PC-3 (cell line): ENCODE measurements at regions not wholly inside any gene's neighbourhood (a gene's known extent, or its start where the extent isn't known, plus 50 kb on each side); places are given as distances from the start of the nearest gene placed in this dataset.

Source experiments
- EZH2 ChIP-seq: fragments of 300-600 bp; sonication (generic); IDR thresholded peaks from one replicate; pipeline ENCODE4 v1.6.1; 2017; ENCODE audit warnings: antibody characterized with exemption, mild to moderate bottlenecking, low read length; ENCODE audit not compliant: unreplicated experiment
- TF ChIP-seq, protein P1 (sequence below): fragments of 300-600 bp; sonication (generic); conservative IDR thresholded peaks from 2 replicates; pipeline ENCODE4 v1.5.1; 2017; ENCODE audit warnings: antibody characterized with exemption, low read depth, mild to moderate bottlenecking, low read length

DNA sequence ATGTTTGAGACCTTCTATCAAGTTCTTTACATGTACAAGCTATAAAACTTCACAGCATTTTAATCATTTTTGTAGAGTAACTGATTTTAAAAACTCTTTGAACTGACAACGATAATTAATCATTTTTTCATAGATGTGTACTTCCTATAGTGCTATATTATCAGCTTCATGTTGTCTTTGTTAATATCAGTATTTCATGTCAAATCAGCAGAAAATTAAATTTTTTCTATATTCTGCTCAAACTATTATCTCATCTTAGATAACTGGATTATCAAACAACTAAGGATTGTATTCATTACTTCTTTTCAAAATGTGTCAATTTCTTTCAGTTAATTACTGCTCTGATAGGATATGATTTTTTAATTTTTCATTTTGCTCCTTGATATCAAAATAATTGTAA is 214.6 kb upstream of the RGS18 start:
- TF ChIP-seq, protein P1, sequence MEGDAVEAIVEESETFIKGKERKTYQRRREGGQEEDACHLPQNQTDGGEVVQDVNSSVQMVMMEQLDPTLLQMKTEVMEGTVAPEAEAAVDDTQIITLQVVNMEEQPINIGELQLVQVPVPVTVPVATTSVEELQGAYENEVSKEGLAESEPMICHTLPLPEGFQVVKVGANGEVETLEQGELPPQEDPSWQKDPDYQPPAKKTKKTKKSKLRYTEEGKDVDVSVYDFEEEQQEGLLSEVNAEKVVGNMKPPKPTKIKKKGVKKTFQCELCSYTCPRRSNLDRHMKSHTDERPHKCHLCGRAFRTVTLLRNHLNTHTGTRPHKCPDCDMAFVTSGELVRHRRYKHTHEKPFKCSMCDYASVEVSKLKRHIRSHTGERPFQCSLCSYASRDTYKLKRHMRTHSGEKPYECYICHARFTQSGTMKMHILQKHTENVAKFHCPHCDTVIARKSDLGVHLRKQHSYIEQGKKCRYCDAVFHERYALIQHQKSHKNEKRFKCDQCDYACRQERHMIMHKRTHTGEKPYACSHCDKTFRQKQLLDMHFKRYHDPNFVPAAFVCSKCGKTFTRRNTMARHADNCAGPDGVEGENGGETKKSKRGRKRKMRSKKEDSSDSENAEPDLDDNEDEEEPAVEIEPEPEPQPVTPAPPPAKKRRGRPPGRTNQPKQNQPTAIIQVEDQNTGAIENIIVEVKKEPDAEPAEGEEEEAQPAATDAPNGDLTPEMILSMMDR, result no peak
- TF ChIP-seq EZH2, result no peak
